GM23338 (cell line): ENCODE measurements at regions not wholly inside any gene's neighbourhood (a gene's known extent, or its start where the extent isn't known, plus 50 kb on each side); places are given as distances from the start of the nearest gene placed in this dataset.

Experiments
- ATAC-seq: fragments of 200-7000 bp; cut with Tn5 transposase; 3 replicates; pipeline ENCODE4 v1.9.1; 2020
- DNase-seq: peaks from one replicate; pipeline ENCODE4 v3.0.0-alpha.2; 2015; ENCODE audit warnings: low spot score
- H2AFZ ChIP-seq: fragments of 200-600 bp; sonication (generic); 2 replicates; pipeline ENCODE4 v1.8.0; 2016; ENCODE audit warnings: antibody characterized with exemption, mild to moderate bottlenecking, moderate library complexity
- H3F3A ChIP-seq: fragments of 200-600 bp; sonication (generic); replicated peaks from 2 replicates; pipeline ENCODE4 v1.8.0; 2017; ENCODE audit warnings: antibody characterized with exemption, mixed run types, low read depth
- H3K27ac ChIP-seq: fragments of 200-600 bp; sonication (generic); 2 replicates; pipeline ENCODE4 v1.6.1; 2016; ENCODE audit warnings: low read depth
- H3K27me3 ChIP-seq: fragments of 200-600 bp; sonication (generic); 2 replicates; pipeline ENCODE4 v1.8.0; 2016; ENCODE audit warnings: mild to moderate bottlenecking, mixed run types, moderate library complexity; ENCODE audit not compliant: insufficient read depth
- H3K36me3 ChIP-seq: fragments of 200-600 bp; sonication (generic); 2 replicates; pipeline ENCODE4 v1.8.0; 2016; ENCODE audit warnings: mild to moderate bottlenecking; ENCODE audit not compliant: insufficient read depth
- H3K4me1 ChIP-seq: fragments of 200-600 bp; sonication (generic); 2 replicates; pipeline ENCODE4 v1.8.0; 2016; ENCODE audit warnings: mild to moderate bottlenecking, moderate library complexity; ENCODE audit not compliant: insufficient read depth
- H3K4me2 ChIP-seq: fragments of 200-600 bp; sonication (generic); 2 replicates; pipeline ENCODE4 v1.7.1; 2017; ENCODE audit warnings: mixed run types
- H3K4me3 ChIP-seq: fragments of 200-600 bp; sonication (generic); 2 replicates; pipeline ENCODE4 v1.6.1; 2016; ENCODE audit warnings: mixed run types
- H3K79me2 ChIP-seq: fragments of 200-600 bp; sonication (generic); replicated peaks from 2 replicates; pipeline ENCODE4 v1.8.0; 2017; ENCODE audit warnings: mild to moderate bottlenecking; ENCODE audit not compliant: insufficient read depth
- H3K9me2 ChIP-seq: fragments of 200-600 bp; sonication (generic); 2 replicates; pipeline ENCODE4 v1.8.0; 2017; ENCODE audit not compliant: insufficient read depth
- H4K20me1 ChIP-seq: fragments of 200-600 bp; sonication (generic); replicated peaks from 2 replicates; pipeline ENCODE4 v1.8.0; 2017; ENCODE audit warnings: mild to moderate bottlenecking; ENCODE audit not compliant: insufficient read depth
- H3K27ac Mint-ChIP-seq: 2 replicates; pipeline ENCODE4 v1.8.0; 2020; ENCODE audit warnings: inconsistent platforms, mild to moderate bottlenecking, moderate library complexity, mixed read lengths
- H3K27me3 Mint-ChIP-seq: 3 replicates; pipeline ENCODE4 v1.8.0; 2022; ENCODE audit warnings: low read depth, mild to moderate bottlenecking, moderate library complexity, mixed read lengths, inconsistent platforms; ENCODE audit not compliant: insufficient read depth, poor library complexity
- H3K36me3 Mint-ChIP-seq: 3 replicates; pipeline ENCODE4 v1.8.0; 2021; ENCODE audit warnings: low read depth, mild to moderate bottlenecking, inconsistent platforms, moderate library complexity, mixed read lengths
- H3K4me1 Mint-ChIP-seq: 3 replicates; pipeline ENCODE4 v1.8.0; 2020; ENCODE audit warnings: mild to moderate bottlenecking, inconsistent platforms, mixed read lengths
- H3K4me3 Mint-ChIP-seq: 3 replicates; pipeline ENCODE4 v1.8.0; 2021; ENCODE audit warnings: moderate library complexity, mild to moderate bottlenecking, inconsistent platforms, mixed read lengths
- H3K9me3 Mint-ChIP-seq: 3 replicates; pipeline ENCODE4 v1.8.0; 2020; ENCODE audit warnings: moderate library complexity, mild to moderate bottlenecking, inconsistent platforms, mixed read lengths
- CREB1 ChIP-seq: fragments of 250-450 bp; sonication (Bioruptor Pico); IDR thresholded peaks from 2 replicates; pipeline ENCODE4 v1.5.0; 2020; ENCODE audit warnings: low read depth, mild to moderate bottlenecking, moderate library complexity
- JUNB ChIP-seq: IDR thresholded peaks from one replicate; pipeline ENCODE4 v1.6.1; 2016; ENCODE audit warnings: antibody characterized with exemption; ENCODE audit not compliant: unreplicated experiment
- STAT1 ChIP-seq: IDR thresholded peaks from one replicate; pipeline ENCODE4 v1.6.1; 2016; ENCODE audit warnings: antibody characterized with exemption; ENCODE audit not compliant: unreplicated experiment
- ZNF114 ChIP-seq: fragments of 250-450 bp; sonication (Bioruptor Pico); IDR thresholded peaks from 2 replicates; pipeline ENCODE4 v1.5.0; 2020; ENCODE audit warnings: mild to moderate bottlenecking, moderate library complexity
- ZNF331 ChIP-seq: fragments of 250-450 bp; sonication (Bioruptor Pico); IDR thresholded peaks from 2 replicates; pipeline ENCODE4 v1.5.0; 2020; ENCODE audit warnings: low read depth, mild to moderate bottlenecking, moderate library complexity
- ZNF462 ChIP-seq: fragments of 250-450 bp; sonication (Bioruptor Pico); IDR thresholded peaks from 2 replicates; pipeline ENCODE4 v1.5.0; 2020; ENCODE audit warnings: mild to moderate bottlenecking, moderate library complexity

GRCh38 chr10:78506614-78507013 is 473.0 kb downstream of the RPS24 start (continued):
- TF ChIP-seq ZNF462 (CRISPR knock-in tag) (no peak), STAT1 (no peak)

GRCh38 chr10:78507510-78508160 is 474.0 kb downstream of the RPS24 start:
- no peaks in the 10 kb centered on the region for H3K27me3 Mint-ChIP-seq
- H3K36me3 Mint-ChIP-seq, result no peaks in the 10 kb centered on the region
- H3F3A ChIP-seq, result no peaks in the 10 kb centered on the region
- no peak overlapping the region for H3K4me2 ChIP-seq
- ATAC-seq, result no peak
- H3K9me3 Mint-ChIP-seq, result no peaks in the 10 kb centered on the region
- H3K27ac Mint-ChIP-seq, result no peak overlapping the region
- no peaks in the 10 kb centered on the region for H3K9me2 ChIP-seq
- no peaks in the 10 kb centered on the region for H3K4me1 Mint-ChIP-seq
- H3K79me2 ChIP-seq, result no peaks in the 10 kb centered on the region
- H2AFZ ChIP-seq, result no peak overlapping the region
- no peaks in the 10 kb centered on the region for H3K4me1 ChIP-seq
- no peaks in the 10 kb centered on the region for H3K36me3 ChIP-seq
- no peak overlapping the region for H3K27ac ChIP-seq
- H3K4me3 Mint-ChIP-seq, result no peak overlapping the region
- H3K4me3 ChIP-seq, result no peak overlapping the region
- TF ChIP-seq JUNB (no peak), ZNF114 (CRISPR knock-in tag) (no peak), CREB1 (no peak), ZNF331 (CRISPR knock-in tag) (no peak)
- DNase-seq, result no peak
- no peaks in the 10 kb centered on the region for H4K20me1 ChIP-seq
- H3K27me3 ChIP-seq, result no peaks in the 10 kb centered on the region
